ENCODE measurements at regions not wholly inside any gene's neighbourhood (a gene's known extent, or its start where the extent isn't known, plus 50 kb on each side); places are given as distances from the start of the nearest gene placed in this dataset.

- H3K4me3 ChIP-seq (ENCODE audit: low read depth in 1 of 3, low read length in 3 of 3) = no peak overlapping the region
- H3K9me3 ChIP-seq (ENCODE audit: control insufficient read depth in 4 of 4, low read length in 3 of 4) = no peaks in the 10 kb centered on the region
- TF ChIP-seq CTCF (IDR thresholded peaks at IDR 0.05; ENCODE audit: low read depth, low read length, missing input control) = no peak
- no peak for TF ChIP-seq YY1 (IDR thresholded peaks at IDR 0.05)
- TF ChIP-seq TAF1 (conservative IDR thresholded peaks at IDR 0.05) = no peak
- TF ChIP-seq NR2F2 (IDR thresholded peaks at IDR 0.05) = no peak
- TF ChIP-seq, protein P1, sequence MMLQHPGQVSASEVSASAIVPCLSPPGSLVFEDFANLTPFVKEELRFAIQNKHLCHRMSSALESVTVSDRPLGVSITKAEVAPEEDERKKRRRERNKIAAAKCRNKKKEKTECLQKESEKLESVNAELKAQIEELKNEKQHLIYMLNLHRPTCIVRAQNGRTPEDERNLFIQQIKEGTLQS (IDR thresholded peaks at IDR 0.05) = no peak
- no peak for TF ChIP-seq RAD21 (IDR thresholded peaks at IDR 0.05)
- TF ChIP-seq GABPA (IDR thresholded peaks at IDR 0.05 in 1 of 2, conservative IDR thresholded peaks at IDR 0.05 in 1 of 2) = no peak
- TF ChIP-seq HNF4A (conservative IDR thresholded peaks at IDR 0.05) = no peak
- TF ChIP-seq, protein P2, sequence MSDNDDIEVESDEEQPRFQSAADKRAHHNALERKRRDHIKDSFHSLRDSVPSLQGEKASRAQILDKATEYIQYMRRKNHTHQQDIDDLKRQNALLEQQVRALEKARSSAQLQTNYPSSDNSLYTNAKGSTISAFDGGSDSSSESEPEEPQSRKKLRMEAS (IDR thresholded peaks at IDR 0.05) = no peak
- TF ChIP-seq, protein P3, sequence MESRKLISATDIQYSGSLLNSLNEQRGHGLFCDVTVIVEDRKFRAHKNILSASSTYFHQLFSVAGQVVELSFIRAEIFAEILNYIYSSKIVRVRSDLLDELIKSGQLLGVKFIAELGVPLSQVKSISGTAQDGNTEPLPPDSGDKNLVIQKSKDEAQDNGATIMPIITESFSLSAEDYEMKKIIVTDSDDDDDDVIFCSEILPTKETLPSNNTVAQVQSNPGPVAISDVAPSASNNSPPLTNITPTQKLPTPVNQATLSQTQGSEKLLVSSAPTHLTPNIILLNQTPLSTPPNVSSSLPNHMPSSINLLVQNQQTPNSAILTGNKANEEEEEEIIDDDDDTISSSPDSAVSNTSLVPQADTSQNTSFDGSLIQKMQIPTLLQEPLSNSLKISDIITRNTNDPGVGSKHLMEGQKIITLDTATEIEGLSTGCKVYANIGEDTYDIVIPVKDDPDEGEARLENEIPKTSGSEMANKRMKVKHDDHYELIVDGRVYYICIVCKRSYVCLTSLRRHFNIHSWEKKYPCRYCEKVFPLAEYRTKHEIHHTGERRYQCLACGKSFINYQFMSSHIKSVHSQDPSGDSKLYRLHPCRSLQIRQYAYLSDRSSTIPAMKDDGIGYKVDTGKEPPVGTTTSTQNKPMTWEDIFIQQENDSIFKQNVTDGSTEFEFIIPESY (IDR thresholded peaks at IDR 0.05) = no peak
- no peak for TF ChIP-seq RXRA (IDR thresholded peaks at IDR 0.05)
- no peak for TF ChIP-seq JUND (IDR thresholded peaks at IDR 0.05)
- no peak for TF ChIP-seq FOXA1 (IDR thresholded peaks at IDR 0.05)
- no peak for TF ChIP-seq FOXA2 (IDR thresholded peaks at IDR 0.05)
- no peak for TF ChIP-seq SP1 (IDR thresholded peaks at IDR 0.05)
- no peak for TF ChIP-seq EGR1 (IDR thresholded peaks at IDR 0.05; ENCODE audit: low read depth in 2 of 2)
- TF ChIP-seq, protein P4, sequence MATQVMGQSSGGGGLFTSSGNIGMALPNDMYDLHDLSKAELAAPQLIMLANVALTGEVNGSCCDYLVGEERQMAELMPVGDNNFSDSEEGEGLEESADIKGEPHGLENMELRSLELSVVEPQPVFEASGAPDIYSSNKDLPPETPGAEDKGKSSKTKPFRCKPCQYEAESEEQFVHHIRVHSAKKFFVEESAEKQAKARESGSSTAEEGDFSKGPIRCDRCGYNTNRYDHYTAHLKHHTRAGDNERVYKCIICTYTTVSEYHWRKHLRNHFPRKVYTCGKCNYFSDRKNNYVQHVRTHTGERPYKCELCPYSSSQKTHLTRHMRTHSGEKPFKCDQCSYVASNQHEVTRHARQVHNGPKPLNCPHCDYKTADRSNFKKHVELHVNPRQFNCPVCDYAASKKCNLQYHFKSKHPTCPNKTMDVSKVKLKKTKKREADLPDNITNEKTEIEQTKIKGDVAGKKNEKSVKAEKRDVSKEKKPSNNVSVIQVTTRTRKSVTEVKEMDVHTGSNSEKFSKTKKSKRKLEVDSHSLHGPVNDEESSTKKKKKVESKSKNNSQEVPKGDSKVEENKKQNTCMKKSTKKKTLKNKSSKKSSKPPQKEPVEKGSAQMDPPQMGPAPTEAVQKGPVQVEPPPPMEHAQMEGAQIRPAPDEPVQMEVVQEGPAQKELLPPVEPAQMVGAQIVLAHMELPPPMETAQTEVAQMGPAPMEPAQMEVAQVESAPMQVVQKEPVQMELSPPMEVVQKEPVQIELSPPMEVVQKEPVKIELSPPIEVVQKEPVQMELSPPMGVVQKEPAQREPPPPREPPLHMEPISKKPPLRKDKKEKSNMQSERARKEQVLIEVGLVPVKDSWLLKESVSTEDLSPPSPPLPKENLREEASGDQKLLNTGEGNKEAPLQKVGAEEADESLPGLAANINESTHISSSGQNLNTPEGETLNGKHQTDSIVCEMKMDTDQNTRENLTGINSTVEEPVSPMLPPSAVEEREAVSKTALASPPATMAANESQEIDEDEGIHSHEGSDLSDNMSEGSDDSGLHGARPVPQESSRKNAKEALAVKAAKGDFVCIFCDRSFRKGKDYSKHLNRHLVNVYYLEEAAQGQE (IDR thresholded peaks at IDR 0.05) = no peak
- TF ChIP-seq HNF4G (IDR thresholded peaks at IDR 0.05) = no peak
- no peaks in the 10 kb centered on the region for H3K4me1 ChIP-seq (ENCODE audit: control insufficient read depth in 4 of 4, insufficient read depth in 4 of 4, low read length in 3 of 4)
- H3K9ac ChIP-seq (ENCODE audit: low read depth in 1 of 2, low read length in 2 of 2) = no peak overlapping the region
- no peaks in the 10 kb centered on the region for H3K27me3 ChIP-seq (ENCODE audit: control insufficient read depth in 4 of 4, insufficient read depth in 4 of 4, low read length in 3 of 4)
- H3K36me3 ChIP-seq (ENCODE audit: control insufficient read depth in 4 of 4, insufficient read depth in 3 of 4, low read depth in 1 of 4, low read length in 3 of 4) = no peaks in the 10 kb centered on the region
- H3K27ac ChIP-seq (ENCODE audit: low read depth in 1 of 2, low read length in 2 of 2) = no peak overlapping the region
- WGBS = 94% methylated on average over 2 of the region's 2 CpGs
- no peak for DNase-seq (ENCODE audit: low spot score)
These were observed 110.8 kb upstream of the LIPC start for GRCh38 chr15:58321034-58321433.

Data from liver (tissue), 8 donors.